ENCODE measurements at regions not wholly inside any gene's neighbourhood (a gene's known extent, or its start where the extent isn't known, plus 50 kb on each side); places are given as distances from the start of the nearest gene placed in this dataset.

DNA sequence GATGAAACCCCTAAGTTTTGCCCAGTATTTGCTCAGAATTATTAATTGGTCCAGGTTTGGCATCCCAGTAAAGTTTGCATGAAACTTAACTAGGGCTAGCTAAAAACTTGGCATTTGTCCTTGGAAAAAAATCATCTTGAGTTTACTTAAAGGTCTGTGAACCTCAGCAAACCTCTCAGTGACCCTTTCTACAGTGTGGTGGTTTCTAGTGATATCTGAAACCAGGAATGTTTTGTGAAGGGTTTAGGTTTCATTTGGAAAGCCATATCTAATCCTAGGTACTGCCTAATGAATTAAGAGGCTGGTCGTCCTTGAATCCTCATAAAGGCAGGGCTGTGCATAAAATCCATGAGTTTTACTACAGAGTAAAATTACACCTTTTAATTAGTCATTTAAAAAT, 218.5 kb upstream of the ANKRD50 start:
- TF ChIP-seq, protein P1, sequence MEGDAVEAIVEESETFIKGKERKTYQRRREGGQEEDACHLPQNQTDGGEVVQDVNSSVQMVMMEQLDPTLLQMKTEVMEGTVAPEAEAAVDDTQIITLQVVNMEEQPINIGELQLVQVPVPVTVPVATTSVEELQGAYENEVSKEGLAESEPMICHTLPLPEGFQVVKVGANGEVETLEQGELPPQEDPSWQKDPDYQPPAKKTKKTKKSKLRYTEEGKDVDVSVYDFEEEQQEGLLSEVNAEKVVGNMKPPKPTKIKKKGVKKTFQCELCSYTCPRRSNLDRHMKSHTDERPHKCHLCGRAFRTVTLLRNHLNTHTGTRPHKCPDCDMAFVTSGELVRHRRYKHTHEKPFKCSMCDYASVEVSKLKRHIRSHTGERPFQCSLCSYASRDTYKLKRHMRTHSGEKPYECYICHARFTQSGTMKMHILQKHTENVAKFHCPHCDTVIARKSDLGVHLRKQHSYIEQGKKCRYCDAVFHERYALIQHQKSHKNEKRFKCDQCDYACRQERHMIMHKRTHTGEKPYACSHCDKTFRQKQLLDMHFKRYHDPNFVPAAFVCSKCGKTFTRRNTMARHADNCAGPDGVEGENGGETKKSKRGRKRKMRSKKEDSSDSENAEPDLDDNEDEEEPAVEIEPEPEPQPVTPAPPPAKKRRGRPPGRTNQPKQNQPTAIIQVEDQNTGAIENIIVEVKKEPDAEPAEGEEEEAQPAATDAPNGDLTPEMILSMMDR (IDR thresholded peaks at IDR 0.05): no peak
- TF ChIP-seq POLR2A (IDR thresholded peaks at IDR 0.05): no peak

Data from esophagus squamous epithelium (tissue), 4 donors.